ENCODE measurements at regions not wholly inside any gene's neighbourhood (a gene's known extent, or its start where the extent isn't known, plus 50 kb on each side); places are given as distances from the start of the nearest gene placed in this dataset.

GRCh38 chr10:18797286-18797685 is 138.1 kb downstream of the ARL5B start:
- TF ChIP-seq CTCF (IDR thresholded peaks at IDR 0.05): no peak
- no peak for TF ChIP-seq POLR2A (IDR thresholded peaks at IDR 0.05)

Measured in esophagus squamous epithelium (tissue), 4 donors.